ENCODE measurements at regions not wholly inside any gene's neighbourhood (a gene's known extent, or its start where the extent isn't known, plus 50 kb on each side); places are given as distances from the start of the nearest gene placed in this dataset.

- TF ChIP-seq CTCF (IDR thresholded peaks at IDR 0.05; ENCODE audit: insufficient read depth, low read length) (no peak), GABPA (IDR thresholded peaks at IDR 0.05; ENCODE audit: low read depth) (no peak), SPI1 (IDR thresholded peaks at IDR 0.05; ENCODE audit: borderline replicate concordance, low read depth) (no peak), REST (IDR thresholded peaks at IDR 0.05; ENCODE audit: insufficient replicate concordance, low read depth) (no peak), POLR2AphosphoS5 (IDR thresholded peaks at IDR 0.05; ENCODE audit: low read depth) (no peak)
Measured at GRCh38 chr5:20446121-20446520, 458.1 kb upstream of the CDH18 start.
